Prostate gland (tissue), 2 donors: ENCODE measurements at regions not wholly inside any gene's neighbourhood (a gene's known extent, or its start where the extent isn't known, plus 50 kb on each side); places are given as distances from the start of the nearest gene placed in this dataset.

Experiments
- DNase-seq: peaks from one replicate; pipeline ENCODE4 v3.0.0-alpha.2; 2019; ENCODE audit warnings: low spot score
- H3K27ac ChIP-seq, 2 donors: fragments of 200-600 bp; sonication (generic); 2 replicates each; pipeline ENCODE4 v1.5.1; 2017 to 2019
- H3K27me3 ChIP-seq: fragments of 200-600 bp; sonication (generic); replicated peaks from 2 replicates; pipeline ENCODE4 v1.5.1; 2019; ENCODE audit not compliant: insufficient read depth
- H3K36me3 ChIP-seq, 2 donors: fragments of 200-600 bp; sonication (generic); 1 replicate in 1 of 2; 2 replicates in 1 of 2; pipeline versions ENCODE4 v1.5.1 to v1.8.1; 2017 to 2019
- H3K4me1 ChIP-seq: fragments of 200-600 bp; sonication (generic); replicated peaks from 2 replicates; pipeline ENCODE4 v1.5.1; 2019
- H3K4me3 ChIP-seq, 2 donors: fragments of 200-600 bp; sonication (generic); 2 replicates each; pipeline ENCODE4 v1.5.1; 2017 to 2019
- H3K9me3 ChIP-seq: fragments of 200-600 bp; sonication (generic); 2 replicates; pipeline ENCODE4 v1.5.1; 2017
- CTCF ChIP-seq, 4 experiments: fragments of 200-600 bp in 2 of 4; fragments of 450-650 bp in 2 of 4; sonication (generic) in 2 of 4; IDR thresholded peaks; 1 replicate in 3 of 4; 2 replicates in 1 of 4; pipeline ENCODE4 v1.5.1; 2016 to 2019; ENCODE audit warnings: antibody characterized with exemption in 4 of 4, mild to moderate bottlenecking in 2 of 4, moderate library complexity in 2 of 4
- POLR2A ChIP-seq: fragments of 450-650 bp; IDR thresholded peaks from one replicate; pipeline ENCODE4 v1.6.1; 2016; ENCODE audit warnings: antibody characterized with exemption, mild to moderate bottlenecking
- POLR2AphosphoS5 ChIP-seq: sonication (generic); formaldehyde crosslinking; IDR thresholded peaks from one replicate; pipeline ENCODE4 v1.6.1; 2017; ENCODE audit warnings: antibody characterized with exemption
- WGBS: methylation state at CpG from one replicate; pipeline ENCODE4 v1.1.5; 2018; 5-methylcytosine and 5-hydroxymethylcytosine counted together
- intact Hi-C: fragments of 100-400 bp; cut with DNase I; formaldehyde crosslinking; loops from one replicate; pipeline ENCODE4 v1.14.2; 2022

GRCh38 chr10:129389194-129389593 lies 77.8 kb upstream of the MGMT start:
- no peaks in the 10 kb centered on the region for H3K36me3 ChIP-seq
- H3K27ac ChIP-seq: no peak overlapping the region
- no peak overlapping the region for H3K4me3 ChIP-seq
- TF ChIP-seq POLR2A (no peak), CTCF (IDR thresholded peaks at IDR 0.05) (no peak), POLR2AphosphoS5 (no peak)
- no peak for DNase-seq
- H3K4me1 ChIP-seq: no peaks in the 10 kb centered on the region
- 79% methylated on average over 6 of the region's 6 CpGs for WGBS
- intact Hi-C loops: no loop called here
- peaks cover 7% of the 10 kb centered on the region for H3K27me3 ChIP-seq
- no peaks in the 10 kb centered on the region for H3K9me3 ChIP-seq

GRCh38 chr10:129390147-129390546 lies 76.9 kb upstream of the MGMT start:
- DNase-seq: no peak
- 98% methylated on average over 1 of the region's 1 CpG for WGBS
- Histone ChIP-seq H3K4me3 (no peak overlapping the region), H3K36me3 (no peaks in the 10 kb centered on the region), H3K4me1 (no peaks in the 10 kb centered on the region), H3K27ac (no peak overlapping the region), H3K27me3 (peaks cover 7% of the 10 kb centered on the region), H3K9me3 (no peaks in the 10 kb centered on the region)
- intact Hi-C loops: no loop called here
- TF ChIP-seq POLR2A: no peak
- no peak for TF ChIP-seq POLR2AphosphoS5
- TF ChIP-seq CTCF (IDR thresholded peaks at IDR 0.05): no peak

GRCh38 chr10:129390726-129391125 lies 76.3 kb upstream of the MGMT start:
- WGBS: 93% methylated on average over 8 of the region's 8 CpGs
- Histone ChIP-seq H3K9me3 (no peaks in the 10 kb centered on the region), H3K27me3 (peaks cover 7% of the 10 kb centered on the region), H3K4me3 (no peak overlapping the region), H3K36me3 (no peaks in the 10 kb centered on the region), H3K27ac (no peak overlapping the region), H3K4me1 (no peaks in the 10 kb centered on the region)
- TF ChIP-seq POLR2AphosphoS5 (no peak), POLR2A (no peak), CTCF (IDR thresholded peaks at IDR 0.05) (no peak)
- DNase-seq: no peak
- intact Hi-C loops: no loop called here

GRCh38 chr10:129391464-129391863 lies 75.6 kb upstream of the MGMT start:
- peaks cover 7% of the 10 kb centered on the region for H3K27me3 ChIP-seq
- no peak overlapping the region for H3K27ac ChIP-seq
- TF ChIP-seq CTCF (IDR thresholded peaks at IDR 0.05): no peak
- no peak for TF ChIP-seq POLR2AphosphoS5
- no peak for TF ChIP-seq POLR2A
- no peaks in the 10 kb centered on the region for H3K4me1 ChIP-seq
- WGBS: 95% methylated on average over 8 of the region's 8 CpGs
- intact Hi-C loops: no loop called here
- no peak overlapping the region for H3K4me3 ChIP-seq
- DNase-seq: no peak
- H3K9me3 ChIP-seq: no peaks in the 10 kb centered on the region
- no peaks in the 10 kb centered on the region for H3K36me3 ChIP-seq

- Histone ChIP-seq H3K4me3 (no peak overlapping the region), H3K27me3 (peaks cover 7% of the 10 kb centered on the region), H3K36me3 (no peaks in the 10 kb centered on the region), H3K9me3 (no peaks in the 10 kb centered on the region), H3K27ac (no peak overlapping the region), H3K4me1 (no peaks in the 10 kb centered on the region)
- DNase-seq: no peak
- TF ChIP-seq POLR2A (no peak), POLR2AphosphoS5 (no peak), CTCF (IDR thresholded peaks at IDR 0.05) (no peak)
- WGBS: 71% methylated on average over 10 of the region's 10 CpGs
- intact Hi-C loops: no loop called here
Observed at GRCh38 chr10:129392855-129393254, 74.2 kb upstream of the MGMT start.
